ENCODE measurements at regions not wholly inside any gene's neighbourhood (a gene's known extent, or its start where the extent isn't known, plus 50 kb on each side); places are given as distances from the start of the nearest gene placed in this dataset.

GRCh38 chr12:4154672-4155225 is 118.8 kb upstream of the CCND2 start (continued):
- TF ChIP-seq ZNF687 (IDR thresholded peaks at IDR 0.05) (no peak), YBX1 (IDR thresholded peaks at IDR 0.05) (no peak), PAX5 (IDR thresholded peaks at IDR 0.05; ENCODE audit: borderline replicate concordance, low read depth, low read length) (no peak), ETV6 (conservative IDR thresholded peaks at IDR 0.05 in 1 of 2, IDR thresholded peaks at IDR 0.05 in 1 of 2; ENCODE audit: borderline replicate concordance in 1 of 2, low read depth in 1 of 2) (peak in 1 of 2 experiments; percentile 48; a peak in 2 of 4 replicates), SMAD5 (IDR thresholded peaks at IDR 0.05; ENCODE audit: low read depth) (no peak), KAT2A (conservative IDR thresholded peaks at IDR 0.05; ENCODE audit: control insufficient read depth, low read depth, low read length) (no peak), CBFB (IDR thresholded peaks at IDR 0.05; ENCODE audit: low read depth) (0 out of 2 replicates have a peak, but pooled peaks have one; percentile 13), TBL1XR1 (IDR thresholded peaks at IDR 0.05; ENCODE audit: low read depth, low read length) (no peak), IKZF1 (conservative IDR thresholded peaks at IDR 0.05) (peak; percentile 71), SMC3 (IDR thresholded peaks at IDR 0.05; ENCODE audit: borderline replicate concordance, low read length) (no peak), CEBPZ (IDR thresholded peaks at IDR 0.05; ENCODE audit: low read depth, low read length) (no peak), GABPA (IDR thresholded peaks at IDR 0.05; ENCODE audit: low read depth) (no peak), RUNX3 (IDR thresholded peaks at IDR 0.05; ENCODE audit: low read length) (peak; percentile 83), E2F8 (IDR thresholded peaks at IDR 0.05; ENCODE audit: low read depth, partially characterized antibody) (no peak), ATF7 (IDR thresholded peaks at IDR 0.05; ENCODE audit: low read depth) (0 out of 2 replicates have a peak, but pooled peaks have one; percentile 16), MLLT1 (IDR thresholded peaks at IDR 0.05) (no peak), NFIC (IDR thresholded peaks at IDR 0.05; ENCODE audit: low read depth, low read length) (peak; percentile 54), CEBPB (IDR thresholded peaks at IDR 0.05; ENCODE audit: borderline replicate concordance in 1 of 2, low read depth in 2 of 2, low read length in 2 of 2) (no peak), HDGF (IDR thresholded peaks at IDR 0.05) (no peak)
